HEK293 (cell line): ENCODE measurements at regions not wholly inside any gene's neighbourhood (a gene's known extent, or its start where the extent isn't known, plus 50 kb on each side); places are given as distances from the start of the nearest gene placed in this dataset.

Experiments
- KLF10 ChIP-seq: fragments of 450-650 bp; IDR thresholded peaks from 2 replicates; pipeline ENCODE4 v1.5.1; 2018; ENCODE audit warnings: missing biosample characterization, mild to moderate bottlenecking, missing genetic modification characterization
- SCRT1 ChIP-seq: fragments of 450-650 bp; formaldehyde crosslinking; IDR thresholded peaks from 2 replicates; pipeline ENCODE4 v1.5.1; 2016; ENCODE audit warnings: missing biosample characterization, missing genetic modification characterization, borderline replicate concordance
- ZBTB8A ChIP-seq: fragments of 450-650 bp; formaldehyde crosslinking; IDR thresholded peaks from 2 replicates; pipeline ENCODE4 v1.5.1; 2016; ENCODE audit warnings: missing biosample characterization, missing genetic modification characterization
- ZNF354C ChIP-seq: fragments of 450-650 bp; formaldehyde crosslinking; IDR thresholded peaks from 2 replicates; pipeline ENCODE4 v1.5.1; 2016; ENCODE audit warnings: missing biosample characterization, missing genetic modification characterization, low read depth, borderline replicate concordance
- ZNF530 ChIP-seq: fragments of 450-650 bp; formaldehyde crosslinking; IDR thresholded peaks from 2 replicates; pipeline ENCODE4 v1.5.1; 2016; ENCODE audit warnings: low read depth, missing biosample characterization, missing genetic modification characterization
- ZNF837 ChIP-seq: fragments of 450-650 bp; formaldehyde crosslinking; IDR thresholded peaks from 2 replicates; pipeline ENCODE4 v1.5.1; 2016; ENCODE audit warnings: missing biosample characterization, missing genetic modification characterization
- TF ChIP-seq, protein P1 (sequence below): fragments of 450-650 bp; formaldehyde crosslinking; IDR thresholded peaks from 2 replicates; pipeline ENCODE4 v1.5.1; 2016; ENCODE audit warnings: missing biosample characterization, missing genetic modification characterization, low read depth
- TF ChIP-seq, protein P2 (sequence below): fragments of 450-650 bp; formaldehyde crosslinking; IDR thresholded peaks from 2 replicates; pipeline ENCODE4 v1.5.1; 2016; ENCODE audit warnings: missing biosample characterization, missing genetic modification characterization
- TF ChIP-seq, protein P3 (sequence below): fragments of 450-650 bp; formaldehyde crosslinking; IDR thresholded peaks from 2 replicates; pipeline ENCODE4 v1.5.1; 2016; ENCODE audit warnings: missing biosample characterization, missing genetic modification characterization
- TF ChIP-seq, protein P4 (sequence below): sonication (generic); formaldehyde crosslinking; IDR thresholded peaks from 2 replicates; pipeline ENCODE4 v1.8.1; 2022; ENCODE audit warnings: mild to moderate bottlenecking, moderate library complexity, missing genetic modification reagents

DNA sequence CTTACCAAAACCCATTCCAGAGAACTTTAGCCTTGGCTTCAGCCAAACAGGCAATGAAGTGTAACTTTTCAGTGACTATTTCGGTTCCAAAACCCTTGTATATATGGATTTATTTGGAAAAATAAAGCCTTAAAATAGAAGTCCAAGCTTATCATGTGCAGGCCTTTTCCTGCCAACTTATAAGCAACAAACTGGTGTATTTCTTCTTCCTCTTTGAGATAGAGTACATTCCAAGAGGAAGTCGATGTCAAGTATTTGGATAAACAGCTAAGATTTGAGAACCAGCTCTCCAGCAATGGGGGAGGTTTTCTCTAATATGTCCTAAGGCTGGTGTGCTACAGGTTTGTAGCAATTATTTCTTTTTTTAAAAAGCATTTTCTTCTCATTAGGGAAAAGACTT lies 407.8 kb downstream of the DUSP10 start:
- TF ChIP-seq, protein P1, sequence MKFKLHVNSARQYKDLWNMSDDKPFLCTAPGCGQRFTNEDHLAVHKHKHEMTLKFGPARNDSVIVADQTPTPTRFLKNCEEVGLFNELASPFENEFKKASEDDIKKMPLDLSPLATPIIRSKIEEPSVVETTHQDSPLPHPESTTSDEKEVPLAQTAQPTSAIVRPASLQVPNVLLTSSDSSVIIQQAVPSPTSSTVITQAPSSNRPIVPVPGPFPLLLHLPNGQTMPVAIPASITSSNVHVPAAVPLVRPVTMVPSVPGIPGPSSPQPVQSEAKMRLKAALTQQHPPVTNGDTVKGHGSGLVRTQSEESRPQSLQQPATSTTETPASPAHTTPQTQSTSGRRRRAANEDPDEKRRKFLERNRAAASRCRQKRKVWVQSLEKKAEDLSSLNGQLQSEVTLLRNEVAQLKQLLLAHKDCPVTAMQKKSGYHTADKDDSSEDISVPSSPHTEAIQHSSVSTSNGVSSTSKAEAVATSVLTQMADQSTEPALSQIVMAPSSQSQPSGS (tag by site-specific recombination) = no peak
- TF ChIP-seq ZNF354C (tag by site-specific recombination) = no peak
- TF ChIP-seq, protein P2, sequence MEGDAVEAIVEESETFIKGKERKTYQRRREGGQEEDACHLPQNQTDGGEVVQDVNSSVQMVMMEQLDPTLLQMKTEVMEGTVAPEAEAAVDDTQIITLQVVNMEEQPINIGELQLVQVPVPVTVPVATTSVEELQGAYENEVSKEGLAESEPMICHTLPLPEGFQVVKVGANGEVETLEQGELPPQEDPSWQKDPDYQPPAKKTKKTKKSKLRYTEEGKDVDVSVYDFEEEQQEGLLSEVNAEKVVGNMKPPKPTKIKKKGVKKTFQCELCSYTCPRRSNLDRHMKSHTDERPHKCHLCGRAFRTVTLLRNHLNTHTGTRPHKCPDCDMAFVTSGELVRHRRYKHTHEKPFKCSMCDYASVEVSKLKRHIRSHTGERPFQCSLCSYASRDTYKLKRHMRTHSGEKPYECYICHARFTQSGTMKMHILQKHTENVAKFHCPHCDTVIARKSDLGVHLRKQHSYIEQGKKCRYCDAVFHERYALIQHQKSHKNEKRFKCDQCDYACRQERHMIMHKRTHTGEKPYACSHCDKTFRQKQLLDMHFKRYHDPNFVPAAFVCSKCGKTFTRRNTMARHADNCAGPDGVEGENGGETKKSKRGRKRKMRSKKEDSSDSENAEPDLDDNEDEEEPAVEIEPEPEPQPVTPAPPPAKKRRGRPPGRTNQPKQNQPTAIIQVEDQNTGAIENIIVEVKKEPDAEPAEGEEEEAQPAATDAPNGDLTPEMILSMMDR = no peak
- TF ChIP-seq ZBTB8A (tag by site-specific recombination) = no peak
- TF ChIP-seq ZNF530 = no peak
- no peak for TF ChIP-seq KLF10
- no peak for TF ChIP-seq SCRT1 (tag by site-specific recombination)
- no peak for TF ChIP-seq ZNF837
- TF ChIP-seq, protein P3, sequence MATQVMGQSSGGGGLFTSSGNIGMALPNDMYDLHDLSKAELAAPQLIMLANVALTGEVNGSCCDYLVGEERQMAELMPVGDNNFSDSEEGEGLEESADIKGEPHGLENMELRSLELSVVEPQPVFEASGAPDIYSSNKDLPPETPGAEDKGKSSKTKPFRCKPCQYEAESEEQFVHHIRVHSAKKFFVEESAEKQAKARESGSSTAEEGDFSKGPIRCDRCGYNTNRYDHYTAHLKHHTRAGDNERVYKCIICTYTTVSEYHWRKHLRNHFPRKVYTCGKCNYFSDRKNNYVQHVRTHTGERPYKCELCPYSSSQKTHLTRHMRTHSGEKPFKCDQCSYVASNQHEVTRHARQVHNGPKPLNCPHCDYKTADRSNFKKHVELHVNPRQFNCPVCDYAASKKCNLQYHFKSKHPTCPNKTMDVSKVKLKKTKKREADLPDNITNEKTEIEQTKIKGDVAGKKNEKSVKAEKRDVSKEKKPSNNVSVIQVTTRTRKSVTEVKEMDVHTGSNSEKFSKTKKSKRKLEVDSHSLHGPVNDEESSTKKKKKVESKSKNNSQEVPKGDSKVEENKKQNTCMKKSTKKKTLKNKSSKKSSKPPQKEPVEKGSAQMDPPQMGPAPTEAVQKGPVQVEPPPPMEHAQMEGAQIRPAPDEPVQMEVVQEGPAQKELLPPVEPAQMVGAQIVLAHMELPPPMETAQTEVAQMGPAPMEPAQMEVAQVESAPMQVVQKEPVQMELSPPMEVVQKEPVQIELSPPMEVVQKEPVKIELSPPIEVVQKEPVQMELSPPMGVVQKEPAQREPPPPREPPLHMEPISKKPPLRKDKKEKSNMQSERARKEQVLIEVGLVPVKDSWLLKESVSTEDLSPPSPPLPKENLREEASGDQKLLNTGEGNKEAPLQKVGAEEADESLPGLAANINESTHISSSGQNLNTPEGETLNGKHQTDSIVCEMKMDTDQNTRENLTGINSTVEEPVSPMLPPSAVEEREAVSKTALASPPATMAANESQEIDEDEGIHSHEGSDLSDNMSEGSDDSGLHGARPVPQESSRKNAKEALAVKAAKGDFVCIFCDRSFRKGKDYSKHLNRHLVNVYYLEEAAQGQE (tag by site-specific recombination) = no peak
- TF ChIP-seq, protein P4, sequence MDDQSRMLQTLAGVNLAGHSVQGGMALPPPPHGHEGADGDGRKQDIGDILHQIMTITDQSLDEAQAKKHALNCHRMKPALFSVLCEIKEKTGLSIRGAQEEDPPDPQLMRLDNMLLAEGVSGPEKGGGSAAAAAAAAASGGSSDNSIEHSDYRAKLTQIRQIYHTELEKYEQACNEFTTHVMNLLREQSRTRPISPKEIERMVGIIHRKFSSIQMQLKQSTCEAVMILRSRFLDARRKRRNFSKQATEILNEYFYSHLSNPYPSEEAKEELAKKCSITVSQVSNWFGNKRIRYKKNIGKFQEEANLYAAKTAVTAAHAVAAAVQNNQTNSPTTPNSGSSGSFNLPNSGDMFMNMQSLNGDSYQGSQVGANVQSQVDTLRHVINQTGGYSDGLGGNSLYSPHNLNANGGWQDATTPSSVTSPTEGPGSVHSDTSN (CRISPR knock-in tag) = no peak
